Parathyroid adenoma (tissue), 2 donors: ENCODE measurements at regions not wholly inside any gene's neighbourhood (a gene's known extent, or its start where the extent isn't known, plus 50 kb on each side); places are given as distances from the start of the nearest gene placed in this dataset.

Source experiments
- H2AFZ ChIP-seq: fragments of 300-600 bp; sonication (generic); one replicate; pipeline ENCODE4 v1.7.0; 2017; ENCODE audit warnings: antibody characterized with exemption, mild to moderate bottlenecking
- H3K27ac ChIP-seq: fragments of 300-600 bp; sonication (generic); one replicate; pipeline ENCODE4 v1.7.0; 2017
- H3K27me3 ChIP-seq: fragments of 300-600 bp; sonication (generic); one replicate; pipeline ENCODE4 v1.7.0; 2017; ENCODE audit warnings: low read length; ENCODE audit not compliant: control insufficient read depth, insufficient read depth
- H3K36me3 ChIP-seq: fragments of 300-600 bp; sonication (generic); one replicate; pipeline ENCODE4 v1.7.0; 2017; ENCODE audit warnings: low read length; ENCODE audit not compliant: control insufficient read depth, insufficient read depth
- H3K4me1 ChIP-seq: fragments of 300-600 bp; sonication (generic); one replicate; pipeline ENCODE4 v1.7.0; 2017; ENCODE audit warnings: control low read depth
- H3K4me2 ChIP-seq: fragments of 300-600 bp; sonication (generic); one replicate; pipeline ENCODE4 v1.7.0; 2017; ENCODE audit warnings: low read length
- H3K4me3 ChIP-seq: fragments of 300-600 bp; sonication (generic); one replicate; pipeline ENCODE4 v1.7.0; 2017; ENCODE audit warnings: low read depth, low read length
- H3K79me2 ChIP-seq: fragments of 300-600 bp; sonication (generic); one replicate; pipeline ENCODE4 v1.7.0; 2017; ENCODE audit warnings: control low read depth
- H3K9ac ChIP-seq: fragments of 300-600 bp; sonication (generic); one replicate; pipeline ENCODE4 v1.7.0; 2017; ENCODE audit warnings: mild to moderate bottlenecking
- H3K9me3 ChIP-seq: fragments of 300-600 bp; sonication (generic); one replicate; pipeline ENCODE4 v1.7.0; 2017; ENCODE audit warnings: low read length; ENCODE audit not compliant: control insufficient read depth
- CTCF ChIP-seq: fragments of 300-600 bp; sonication (generic); IDR thresholded peaks from one replicate; pipeline ENCODE4 v1.7.0; 2017; ENCODE audit warnings: antibody characterized with exemption, mild to moderate bottlenecking
- donor health status: primary hyperparathyroidism.

- Histone ChIP-seq H3K27me3 (no peaks in the 10 kb centered on the region), H3K9me3 (no peaks in the 10 kb centered on the region), H3K4me1 (no peaks in the 10 kb centered on the region), H3K4me2 (no peak overlapping the region), H3K27ac (no peak overlapping the region), H3K9ac (no peak overlapping the region), H3K36me3 (no peaks in the 10 kb centered on the region), H3K4me3 (no peak overlapping the region), H2AFZ (no peak overlapping the region), H3K79me2 (no peaks in the 10 kb centered on the region)
- TF ChIP-seq CTCF, result no peak
Observed at GRCh38 chr19:28544451-28545261, 668.3 kb downstream of the UQCRFS1 start.

- Histone ChIP-seq H3K4me2 (no peak overlapping the region), H3K9me3 (no peaks in the 10 kb centered on the region), H2AFZ (no peak overlapping the region), H3K4me1 (no peaks in the 10 kb centered on the region), H3K36me3 (no peaks in the 10 kb centered on the region), H3K79me2 (no peaks in the 10 kb centered on the region), H3K4me3 (no peak overlapping the region), H3K27ac (no peak overlapping the region), H3K27me3 (no peaks in the 10 kb centered on the region), H3K9ac (no peak overlapping the region)
- no peak for TF ChIP-seq CTCF
Observed at GRCh38 chr19:28543244-28543776, 669.6 kb downstream of the UQCRFS1 start.

GRCh38 chr19:28542394-28543243 is 670.3 kb downstream of the UQCRFS1 start:
- no peak for TF ChIP-seq CTCF
- H3K27ac ChIP-seq, result no peak overlapping the region
- no peaks in the 10 kb centered on the region for H3K4me1 ChIP-seq
- no peaks in the 10 kb centered on the region for H3K36me3 ChIP-seq
- no peaks in the 10 kb centered on the region for H3K27me3 ChIP-seq
- no peak overlapping the region for H3K4me2 ChIP-seq
- H3K9ac ChIP-seq, result no peak overlapping the region
- no peaks in the 10 kb centered on the region for H3K79me2 ChIP-seq
- H3K9me3 ChIP-seq, result no peaks in the 10 kb centered on the region
- no peak overlapping the region for H2AFZ ChIP-seq
- H3K4me3 ChIP-seq, result no peak overlapping the region

GRCh38 chr19:28541602-28542393 is 671.2 kb downstream of the UQCRFS1 start:
- H3K9ac ChIP-seq, result no peak overlapping the region
- H3K4me1 ChIP-seq, result no peaks in the 10 kb centered on the region
- no peaks in the 10 kb centered on the region for H3K79me2 ChIP-seq
- H3K27ac ChIP-seq, result no peak overlapping the region
- H3K4me2 ChIP-seq, result no peak overlapping the region
- no peak overlapping the region for H2AFZ ChIP-seq
- no peak for TF ChIP-seq CTCF
- H3K27me3 ChIP-seq, result no peaks in the 10 kb centered on the region
- H3K4me3 ChIP-seq, result no peak overlapping the region
- no peaks in the 10 kb centered on the region for H3K9me3 ChIP-seq
- H3K36me3 ChIP-seq, result no peaks in the 10 kb centered on the region
